Testis (tissue), 2 donors: ENCODE measurements at regions not wholly inside any gene's neighbourhood (a gene's known extent, or its start where the extent isn't known, plus 50 kb on each side); places are given as distances from the start of the nearest gene placed in this dataset.

Experiments used
- DNase-seq: peaks from one replicate; pipeline ENCODE4 v3.0.0-alpha.2; 2019
- H3K27ac ChIP-seq, 2 donors: fragments of 200-600 bp; sonication (generic); one replicate each; pipeline ENCODE4 v1.5.1; 2019
- H3K27me3 ChIP-seq: fragments of 200-600 bp; sonication (generic); one replicate; pipeline ENCODE4 v1.5.1; 2019
- H3K36me3 ChIP-seq: fragments of 200-600 bp; sonication (generic); one replicate; pipeline ENCODE4 v1.5.1; 2017; ENCODE audit warnings: low read depth; ENCODE audit errors: missing control alignments
- H3K4me1 ChIP-seq: fragments of 200-600 bp; sonication (generic); one replicate; pipeline ENCODE4 v1.5.1; 2019
- H3K4me3 ChIP-seq, 2 donors: fragments of 200-600 bp; sonication (generic); one replicate each; pipeline ENCODE4 v1.5.1; 2017 to 2019
- H3K9me3 ChIP-seq: fragments of 200-600 bp; sonication (generic); one replicate; pipeline ENCODE4 v1.5.1; 2017
- CTCF ChIP-seq, 3 experiments: fragments of 450-650 bp in 2 of 3; fragments of 200-600 bp in 1 of 3; sonication (generic) in 1 of 3; IDR thresholded peaks; one replicate each; pipeline ENCODE4 v1.5.1; 2016 to 2019; ENCODE audit warnings: antibody characterized with exemption in 3 of 3, mild to moderate bottlenecking in 2 of 3, moderate library complexity in 1 of 3
- POLR2A ChIP-seq: fragments of 450-650 bp; IDR thresholded peaks from one replicate; pipeline ENCODE4 v1.6.1; 2017; ENCODE audit warnings: antibody characterized with exemption, mild to moderate bottlenecking, moderate library complexity
- WGBS, 2 donors: methylation state at CpG; one replicate each; pipeline ENCODE4 v1.1.5; 2018; 5-methylcytosine and 5-hydroxymethylcytosine counted together
- intact Hi-C: fragments of 100-400 bp; cut with DNase I; formaldehyde crosslinking; loops from one replicate; pipeline ENCODE4 v1.15.1; 2023; ENCODE audit warnings: low total_unique reads

GRCh38 chr21:35965699-35966098, 94.6 kb downstream of the SETD4 start:
- DNase-seq: no peak
- no peak overlapping the region for H3K4me3 ChIP-seq
- H3K27ac ChIP-seq: no peak overlapping the region
- TF ChIP-seq CTCF (IDR thresholded peaks at IDR 0.05): no peak
- no peak for TF ChIP-seq POLR2A
- H3K4me1 ChIP-seq: no peaks in the 10 kb centered on the region
- WGBS, 2 donors: 87 to 90% methylated on average over 4 of the region's 4 CpGs
- H3K36me3 ChIP-seq: no peaks in the 10 kb centered on the region
- H3K9me3 ChIP-seq: no peaks in the 10 kb centered on the region
- intact Hi-C loops: no loop called here
- no peaks in the 10 kb centered on the region for H3K27me3 ChIP-seq

- TF ChIP-seq POLR2A: no peak
- no peak for TF ChIP-seq CTCF (IDR thresholded peaks at IDR 0.05)
- Histone ChIP-seq H3K9me3 (no peaks in the 10 kb centered on the region), H3K4me1 (no peaks in the 10 kb centered on the region), H3K27ac (no peak overlapping the region), H3K27me3 (no peaks in the 10 kb centered on the region), H3K36me3 (no peaks in the 10 kb centered on the region), H3K4me3 (no peak overlapping the region)
- intact Hi-C loops: no loop called here
- WGBS, 2 donors: 61 to 66% methylated on average over 9 of the region's 9 CpGs
- peak; percentile 21 for DNase-seq
Measured at GRCh38 chr21:35963920-35964451, 96.3 kb downstream of the SETD4 start.

- no peak for DNase-seq
- intact Hi-C loops: no loop called here
Measured at GRCh38 chr21:35962917-35963316, 97.4 kb downstream of the SETD4 start.

GRCh38 chr21:35954066-35954465, 106.3 kb downstream of the SETD4 start:
- intact Hi-C loops: no loop called here
- H3K36me3 ChIP-seq: no peaks in the 10 kb centered on the region
- H3K4me3 ChIP-seq: no peak overlapping the region

More at GRCh38 chr21:35962917-35963316, 97.4 kb downstream of the SETD4 start:
- H3K27ac ChIP-seq: no peak overlapping the region
- 88 to 91% methylated on average over 2 of the region's 2 CpGs for WGBS, 2 donors
- no peaks in the 10 kb centered on the region for H3K4me1 ChIP-seq
- H3K4me3 ChIP-seq: no peak overlapping the region
- no peaks in the 10 kb centered on the region for H3K36me3 ChIP-seq
- TF ChIP-seq POLR2A (no peak), CTCF (IDR thresholded peaks at IDR 0.05) (no peak)
- no peaks in the 10 kb centered on the region for H3K9me3 ChIP-seq
- no peaks in the 10 kb centered on the region for H3K27me3 ChIP-seq

More at GRCh38 chr21:35954066-35954465, 106.3 kb downstream of the SETD4 start:
- DNase-seq: no peak
- Histone ChIP-seq H3K9me3 (no peaks in the 10 kb centered on the region), H3K4me1 (peaks cover 4% of the 10 kb centered on the region), H3K27ac (no peak overlapping the region), H3K27me3 (no peaks in the 10 kb centered on the region)
- TF ChIP-seq CTCF (IDR thresholded peaks at IDR 0.05) (no peak), POLR2A (no peak)
- WGBS, 2 donors: 47 to 60% methylated on average over 4 of the region's 4 CpGs
